D721Med (cell line): ENCODE measurements at regions not wholly inside any gene's neighbourhood (a gene's known extent, or its start where the extent isn't known, plus 50 kb on each side); places are given as distances from the start of the nearest gene placed in this dataset.

Source experiments
- DNase-seq: peaks from one replicate; pipeline ENCODE4 v3.0.0; 2011; ENCODE audit warnings: low spot score; ENCODE audit not compliant: insufficient read length
- FAIRE-seq: peaks from 2 replicates; lab custom pipeline; 2011; peaks lifted over from hg19 to GRCh38; lab: Jason Lieb, UNC
- CTCF ChIP-seq: IDR thresholded peaks from 2 replicates; pipeline ENCODE4 v1.5.1; 2012; ENCODE audit warnings: mild to moderate bottlenecking, control low read depth; ENCODE audit not compliant: insufficient read depth; ENCODE audit errors: missing control alignments

GRCh38 chr5:165775111-165775510, 2269.7 kb downstream of the MAT2B start:
- no peak for TF ChIP-seq CTCF
- DNase-seq = no peak
- peak; percentile 86 for FAIRE-seq

- TF ChIP-seq CTCF = no peak
- DNase-seq = no peak
- no peak for FAIRE-seq
These were observed 2274.1 kb downstream of the MAT2B start for GRCh38 chr5:165779505-165779904.

- FAIRE-seq = no peak
- no peak for TF ChIP-seq CTCF
These were observed 2275.5 kb downstream of the MAT2B start for GRCh38 chr5:165780901-165781300.

GRCh38 chr5:165781738-165782137, 2276.3 kb downstream of the MAT2B start:
- FAIRE-seq (no peak), DNase-seq (no peak)
- no peak for TF ChIP-seq CTCF

More at GRCh38 chr5:165780901-165781300, 2275.5 kb downstream of the MAT2B start:
- DNase-seq = no peak

- TF ChIP-seq CTCF = no peak
- no peak for FAIRE-seq
These were observed 2277.6 kb downstream of the MAT2B start for GRCh38 chr5:165783024-165783423.

GRCh38 chr5:165786073-165786472, 2280.7 kb downstream of the MAT2B start:
- no peak for TF ChIP-seq CTCF
- no peak for DNase-seq
- no peak for FAIRE-seq

More at GRCh38 chr5:165783024-165783423, 2277.6 kb downstream of the MAT2B start:
- DNase-seq = no peak

- FAIRE-seq = no peak
- DNase-seq = no peak
- TF ChIP-seq CTCF = no peak
These were observed 2289.7 kb downstream of the MAT2B start for GRCh38 chr5:165795073-165795472.
